GM13976 (cell line): ENCODE measurements at regions not wholly inside any gene's neighbourhood (a gene's known extent, or its start where the extent isn't known, plus 50 kb on each side); places are given as distances from the start of the nearest gene placed in this dataset.

Source experiments
- DNase-seq: peaks from one replicate; pipeline ENCODE4 v3.0.0; 2012; ENCODE audit warnings: low spot score
- CTCF ChIP-seq: IDR thresholded peaks from 2 replicates; pipeline ENCODE4 v1.5.1; 2012; ENCODE audit warnings: borderline replicate concordance, mild to moderate bottlenecking; ENCODE audit not compliant: insufficient read depth; ENCODE audit errors: extremely low read depth, missing control alignments, control extremely low read depth
- in situ Hi-C: fragments of 300-500 bp; cut with MboI; formaldehyde crosslinking; loops from one replicate; pipeline ENCODE4 v1.12.0; 2022; ENCODE audit warnings: low sequenced_read_pairs, mixed read lengths, inconsistent platforms; ENCODE audit not compliant: unreplicated experiment

GRCh38 chr7:42506097-42506496, 269.1 kb upstream of the GLI3 start:
- in situ Hi-C loops, result no loop called here
- no peak for TF ChIP-seq CTCF

DNA sequence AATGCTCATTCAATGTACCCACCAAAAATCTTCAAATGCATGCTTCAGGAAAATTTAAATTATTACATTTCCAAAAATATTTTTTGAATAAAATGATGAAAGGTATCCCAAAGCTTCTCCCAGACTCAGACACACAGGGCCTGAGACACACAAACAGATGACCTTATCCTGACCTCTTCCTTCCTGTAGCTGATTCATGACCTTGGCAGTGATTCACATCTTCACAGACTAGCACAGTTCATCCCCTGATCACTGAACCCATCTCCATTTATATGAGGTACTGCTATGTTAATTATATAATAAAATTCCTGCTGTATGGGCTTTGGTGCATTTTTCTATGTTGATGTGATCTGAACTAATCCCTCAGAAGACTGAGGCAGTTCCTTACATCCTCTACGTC, 265.0 kb upstream of the GLI3 start:
- no peak for DNase-seq
- in situ Hi-C loops, result no loop called here
- TF ChIP-seq CTCF, result no peak

More at GRCh38 chr7:42506097-42506496, 269.1 kb upstream of the GLI3 start:
- DNase-seq, result no peak

GRCh38 chr7:42495256-42495655, 258.2 kb upstream of the GLI3 start:
- TF ChIP-seq CTCF, result no peak
- DNase-seq, result no peak
- in situ Hi-C loops, result no loop called here

DNA sequence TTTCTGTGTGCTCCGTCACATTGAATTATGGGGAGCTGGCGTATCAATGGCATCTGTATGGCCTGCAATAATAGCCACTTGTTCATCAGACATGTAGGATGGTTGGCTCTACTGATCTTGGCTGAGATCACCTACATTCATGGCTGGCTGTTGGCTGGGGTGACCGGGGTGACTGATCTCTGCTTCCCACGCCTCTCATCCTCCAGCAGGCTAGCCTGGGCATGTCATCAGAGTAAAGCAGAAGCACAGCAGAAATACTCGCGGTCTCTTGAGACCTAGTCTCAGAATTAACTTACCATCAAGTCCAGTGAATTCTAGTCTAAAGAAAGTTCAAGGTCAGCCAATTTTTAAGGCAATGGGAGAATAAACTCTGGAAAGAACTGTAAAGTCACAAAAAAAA, 257.7 kb upstream of the GLI3 start:
- no peak for TF ChIP-seq CTCF
- no peak for DNase-seq
- in situ Hi-C loops, result no loop called here

DNA sequence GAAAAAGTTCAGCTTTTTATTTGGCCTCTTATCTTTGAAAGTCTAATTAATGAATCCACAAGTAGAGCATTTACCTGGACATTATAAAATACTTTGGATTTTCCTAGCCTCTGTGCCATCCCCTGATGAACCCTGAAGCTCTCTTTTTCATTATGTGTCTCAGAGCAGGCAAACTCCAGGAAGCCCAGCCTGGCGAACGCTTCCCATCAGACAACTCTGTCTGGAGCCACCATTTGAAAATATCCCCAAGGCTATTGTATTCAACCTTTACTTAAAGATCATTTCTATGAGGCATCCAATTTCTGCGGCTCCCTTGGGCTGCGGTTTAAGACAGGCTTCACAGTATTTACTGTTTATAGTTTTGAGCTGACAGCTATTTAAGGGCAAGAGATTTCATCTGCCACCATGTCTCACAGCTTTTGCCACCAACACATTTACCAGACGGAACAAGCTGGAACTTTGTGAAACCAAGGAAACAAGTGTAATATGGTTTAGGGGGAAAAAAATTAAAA, 257.2 kb upstream of the GLI3 start:
- in situ Hi-C loops, result no loop called here
- no peak for DNase-seq
- TF ChIP-seq CTCF, result no peak

- TF ChIP-seq CTCF, result no peak
- no peak for DNase-seq
- in situ Hi-C loops, result no loop called here
These were observed 256.6 kb upstream of the GLI3 start for GRCh38 chr7:42493436-42494198.

- in situ Hi-C loops, result no loop called here
- TF ChIP-seq CTCF, result no peak
- no peak for DNase-seq
These were observed 255.9 kb upstream of the GLI3 start for GRCh38 chr7:42492920-42493319.
